Erythroblast (primary cell): ENCODE measurements at regions not wholly inside any gene's neighbourhood (a gene's known extent, or its start where the extent isn't known, plus 50 kb on each side); places are given as distances from the start of the nearest gene placed in this dataset.

Experiments used
- GATA1 ChIP-seq: IDR thresholded peaks from 2 replicates; pipeline ENCODE4 v1.6.1; 2011; ENCODE audit warnings: low read depth, mild to moderate bottlenecking, control low read depth, low read length, moderate library complexity
- POLR2A ChIP-seq: IDR thresholded peaks from 2 replicates; pipeline ENCODE4 v1.6.1; 2011; ENCODE audit warnings: mild to moderate bottlenecking, low read length

DNA sequence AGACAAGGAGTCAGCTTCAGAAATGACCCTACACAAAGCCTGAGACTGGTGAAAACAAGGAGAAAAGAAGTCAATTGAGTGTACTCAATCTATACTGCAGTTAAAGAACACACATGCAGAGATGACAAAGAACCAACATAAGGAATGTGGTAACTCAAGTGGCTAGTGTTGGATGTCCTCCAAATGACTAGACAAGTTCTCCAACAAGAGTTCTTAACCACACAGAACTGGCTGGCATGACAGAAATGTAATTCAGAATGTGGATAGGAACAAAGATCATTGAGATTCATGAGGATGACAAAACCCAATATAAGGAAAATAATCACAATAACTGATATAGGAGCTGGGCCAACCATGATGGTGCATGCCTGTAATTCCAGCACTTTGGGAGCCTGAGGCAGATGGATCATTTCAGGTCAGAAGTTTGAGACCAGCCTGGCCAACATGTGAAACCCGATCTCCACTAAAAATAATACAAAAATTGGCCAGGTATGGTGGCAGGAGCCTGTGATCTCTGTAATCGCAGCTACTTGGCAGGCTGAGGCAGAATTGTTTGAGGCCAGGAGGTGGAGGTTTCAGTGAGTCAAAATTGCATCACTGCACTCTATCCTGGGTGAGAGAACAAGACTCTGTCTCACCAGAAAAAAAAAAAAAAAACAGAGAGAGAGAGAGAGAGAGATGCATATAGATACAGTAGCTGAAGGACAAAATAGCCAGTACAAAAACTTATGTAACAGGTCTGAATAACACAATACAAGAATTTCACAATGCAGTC is 1263.6 kb downstream of the CDY2B start:
- TF ChIP-seq POLR2A, result no peak
- TF ChIP-seq GATA1, result no peak
